ENCODE measurements at regions not wholly inside any gene's neighbourhood (a gene's known extent, or its start where the extent isn't known, plus 50 kb on each side); places are given as distances from the start of the nearest gene placed in this dataset.

DNA sequence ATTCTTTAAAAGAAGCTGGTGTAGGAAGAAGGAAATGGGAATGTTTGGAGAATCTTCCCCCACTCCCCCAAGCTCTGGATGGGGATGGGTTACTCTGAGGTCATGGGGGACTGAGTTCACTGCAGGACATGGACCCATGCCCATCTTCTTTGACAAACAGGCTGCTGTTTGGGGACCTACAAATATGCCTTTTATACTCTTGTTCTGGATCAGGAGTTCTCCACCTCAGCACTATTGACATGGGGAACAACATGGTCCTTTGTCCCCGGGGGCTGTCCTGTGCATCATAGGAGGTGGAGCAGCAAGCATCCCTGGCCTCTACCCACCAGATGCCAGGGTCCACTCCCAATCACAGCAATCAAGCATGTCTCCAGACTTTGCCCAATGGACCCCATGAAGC is 365.8 kb upstream of the C1orf174 start:
- TF ChIP-seq, protein P1, sequence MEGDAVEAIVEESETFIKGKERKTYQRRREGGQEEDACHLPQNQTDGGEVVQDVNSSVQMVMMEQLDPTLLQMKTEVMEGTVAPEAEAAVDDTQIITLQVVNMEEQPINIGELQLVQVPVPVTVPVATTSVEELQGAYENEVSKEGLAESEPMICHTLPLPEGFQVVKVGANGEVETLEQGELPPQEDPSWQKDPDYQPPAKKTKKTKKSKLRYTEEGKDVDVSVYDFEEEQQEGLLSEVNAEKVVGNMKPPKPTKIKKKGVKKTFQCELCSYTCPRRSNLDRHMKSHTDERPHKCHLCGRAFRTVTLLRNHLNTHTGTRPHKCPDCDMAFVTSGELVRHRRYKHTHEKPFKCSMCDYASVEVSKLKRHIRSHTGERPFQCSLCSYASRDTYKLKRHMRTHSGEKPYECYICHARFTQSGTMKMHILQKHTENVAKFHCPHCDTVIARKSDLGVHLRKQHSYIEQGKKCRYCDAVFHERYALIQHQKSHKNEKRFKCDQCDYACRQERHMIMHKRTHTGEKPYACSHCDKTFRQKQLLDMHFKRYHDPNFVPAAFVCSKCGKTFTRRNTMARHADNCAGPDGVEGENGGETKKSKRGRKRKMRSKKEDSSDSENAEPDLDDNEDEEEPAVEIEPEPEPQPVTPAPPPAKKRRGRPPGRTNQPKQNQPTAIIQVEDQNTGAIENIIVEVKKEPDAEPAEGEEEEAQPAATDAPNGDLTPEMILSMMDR (IDR thresholded peaks at IDR 0.05): no peak
- TF ChIP-seq POLR2A (IDR thresholded peaks at IDR 0.05; ENCODE audit: low read depth): no peak
- no peak for TF ChIP-seq EP300 (IDR thresholded peaks at IDR 0.05)
